ENCODE measurements at regions not wholly inside any gene's neighbourhood (a gene's known extent, or its start where the extent isn't known, plus 50 kb on each side); places are given as distances from the start of the nearest gene placed in this dataset.

DNA sequence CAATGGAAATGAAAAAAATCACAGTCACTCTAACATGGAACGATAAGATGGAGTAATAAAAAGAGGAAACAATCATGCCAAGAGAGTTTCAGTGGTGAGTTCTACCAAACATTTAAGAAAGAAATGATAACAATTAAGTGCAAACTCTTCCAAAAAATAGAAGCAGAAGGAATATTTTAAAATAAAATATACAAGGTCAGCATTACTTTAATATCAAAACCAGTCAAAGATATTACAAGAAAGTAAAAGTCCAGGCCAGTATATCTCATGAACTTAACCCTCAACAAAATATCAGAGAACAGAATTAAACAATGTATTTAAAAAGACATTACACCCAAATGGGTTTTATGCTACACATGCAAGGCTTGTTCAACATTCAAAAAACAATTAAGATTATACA is 829.4 kb downstream of the TRIB2 start:
- TF ChIP-seq, protein P1, sequence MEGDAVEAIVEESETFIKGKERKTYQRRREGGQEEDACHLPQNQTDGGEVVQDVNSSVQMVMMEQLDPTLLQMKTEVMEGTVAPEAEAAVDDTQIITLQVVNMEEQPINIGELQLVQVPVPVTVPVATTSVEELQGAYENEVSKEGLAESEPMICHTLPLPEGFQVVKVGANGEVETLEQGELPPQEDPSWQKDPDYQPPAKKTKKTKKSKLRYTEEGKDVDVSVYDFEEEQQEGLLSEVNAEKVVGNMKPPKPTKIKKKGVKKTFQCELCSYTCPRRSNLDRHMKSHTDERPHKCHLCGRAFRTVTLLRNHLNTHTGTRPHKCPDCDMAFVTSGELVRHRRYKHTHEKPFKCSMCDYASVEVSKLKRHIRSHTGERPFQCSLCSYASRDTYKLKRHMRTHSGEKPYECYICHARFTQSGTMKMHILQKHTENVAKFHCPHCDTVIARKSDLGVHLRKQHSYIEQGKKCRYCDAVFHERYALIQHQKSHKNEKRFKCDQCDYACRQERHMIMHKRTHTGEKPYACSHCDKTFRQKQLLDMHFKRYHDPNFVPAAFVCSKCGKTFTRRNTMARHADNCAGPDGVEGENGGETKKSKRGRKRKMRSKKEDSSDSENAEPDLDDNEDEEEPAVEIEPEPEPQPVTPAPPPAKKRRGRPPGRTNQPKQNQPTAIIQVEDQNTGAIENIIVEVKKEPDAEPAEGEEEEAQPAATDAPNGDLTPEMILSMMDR (IDR thresholded peaks at IDR 0.05; ENCODE audit: low read depth, low read length): no peak
- no peaks in the 10 kb centered on the region for H3K9me3 ChIP-seq (ENCODE audit: severe bottlenecking)
- no peak overlapping the region for H3K27ac ChIP-seq
- no peaks in the 10 kb centered on the region for H3K36me3 ChIP-seq
- no peak for DNase-seq
- H3K4me3 ChIP-seq (ENCODE audit: low read depth, low read length): no peak overlapping the region
- H3K27me3 ChIP-seq (ENCODE audit: insufficient read depth, low read depth, severe bottlenecking): no peaks in the 10 kb centered on the region

- H3K27me3 ChIP-seq (ENCODE audit: insufficient read depth, low read depth, severe bottlenecking): no peaks in the 10 kb centered on the region
- no peaks in the 10 kb centered on the region for H3K9me3 ChIP-seq (ENCODE audit: severe bottlenecking)
- DNase-seq: no peak
- no peak overlapping the region for H3K4me3 ChIP-seq (ENCODE audit: low read depth, low read length)
- TF ChIP-seq, protein P1 (IDR thresholded peaks at IDR 0.05; ENCODE audit: low read depth, low read length): no peak
- H3K36me3 ChIP-seq: no peaks in the 10 kb centered on the region
- H3K27ac ChIP-seq: no peak overlapping the region
Measured at GRCh38 chr2:13550285-13551231, 833.8 kb downstream of the TRIB2 start.

DNA sequence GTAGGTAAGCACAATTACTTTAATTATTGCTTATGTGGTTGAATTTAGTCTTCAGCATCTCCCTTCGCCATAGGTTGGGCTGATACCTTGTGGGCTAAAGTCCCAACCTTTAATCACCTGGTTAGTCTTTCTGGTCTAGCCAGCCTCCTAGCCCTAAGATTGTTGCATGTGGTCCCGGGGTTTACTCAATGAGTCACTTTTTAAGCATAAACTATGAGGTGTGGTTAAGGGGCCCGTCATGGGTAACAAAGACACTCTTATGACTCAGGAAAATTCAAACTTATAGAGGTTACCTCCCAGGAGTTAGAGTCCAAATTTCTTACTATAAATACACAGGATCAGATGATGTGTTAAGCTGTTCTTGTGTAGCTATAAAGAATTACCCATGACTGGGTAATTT is 841.6 kb downstream of the TRIB2 start:
- H3K4me3 ChIP-seq (ENCODE audit: low read depth, low read length): no peak overlapping the region
- no peak overlapping the region for H3K27ac ChIP-seq
- no peaks in the 10 kb centered on the region for H3K36me3 ChIP-seq
- H3K9me3 ChIP-seq (ENCODE audit: severe bottlenecking): no peaks in the 10 kb centered on the region
- H3K27me3 ChIP-seq (ENCODE audit: insufficient read depth, low read depth, severe bottlenecking): no peaks in the 10 kb centered on the region
- DNase-seq: no peak
- TF ChIP-seq, protein P1 (IDR thresholded peaks at IDR 0.05; ENCODE audit: low read depth, low read length): no peak

GRCh38 chr2:13560322-13560721 is 843.6 kb downstream of the TRIB2 start:
- no peaks in the 10 kb centered on the region for H3K9me3 ChIP-seq (ENCODE audit: severe bottlenecking)
- DNase-seq: no peak
- H3K4me3 ChIP-seq (ENCODE audit: low read depth, low read length): no peak overlapping the region
- no peaks in the 10 kb centered on the region for H3K27me3 ChIP-seq (ENCODE audit: insufficient read depth, low read depth, severe bottlenecking)
- no peaks in the 10 kb centered on the region for H3K36me3 ChIP-seq
- no peak overlapping the region for H3K27ac ChIP-seq
- TF ChIP-seq, protein P1 (IDR thresholded peaks at IDR 0.05; ENCODE audit: low read depth, low read length): no peak

DNA sequence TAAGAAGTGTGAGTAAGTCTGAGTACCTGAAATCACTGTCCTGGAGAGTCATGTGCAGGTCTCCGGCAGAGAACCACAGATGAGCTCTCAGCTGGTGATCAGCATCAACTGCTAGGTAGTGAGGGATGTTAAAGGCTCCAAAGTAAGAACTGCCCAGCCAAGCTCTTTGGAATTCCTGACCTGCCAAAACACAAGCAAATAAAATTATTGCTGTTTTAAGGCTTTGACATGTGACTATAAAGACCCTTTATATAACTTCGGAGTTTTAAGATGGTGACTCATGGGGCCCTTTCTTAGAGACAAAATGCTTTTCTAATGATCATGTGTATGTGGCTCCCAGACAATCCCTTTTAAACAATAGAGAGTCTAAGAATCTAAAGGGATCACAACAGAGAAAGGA is 855.7 kb downstream of the TRIB2 start:
- Histone ChIP-seq H3K36me3 (no peaks in the 10 kb centered on the region), H3K27me3 (ENCODE audit: insufficient read depth, low read depth, severe bottlenecking) (no peaks in the 10 kb centered on the region), H3K27ac (no peak overlapping the region), H3K9me3 (ENCODE audit: severe bottlenecking) (no peaks in the 10 kb centered on the region), H3K4me3 (ENCODE audit: low read depth, low read length) (no peak overlapping the region)
- DNase-seq: no peak
- TF ChIP-seq, protein P1 (IDR thresholded peaks at IDR 0.05; ENCODE audit: low read depth, low read length): no peak
